Activated CD4-positive, alpha-beta T cell treated with anti-CD3 and anti-CD28 coated beads, Interleukin-2, Interleukin-6, amounts not matched to agents 100 ng/mL and 50 ng/mL, durations not matched to agents 16 hours and 8 hours (primary cell): ENCODE measurements at regions not wholly inside any gene's neighbourhood (a gene's known extent, or its start where the extent isn't known, plus 50 kb on each side); places are given as distances from the start of the nearest gene placed in this dataset.

ENCODE experiments used
- DNase-seq: peaks from one replicate; pipeline ENCODE4 v3.0.0-alpha.2; 2020

- no peak for DNase-seq
These were observed 664.9 kb upstream of the LCORL start for GRCh38 chr4:18686338-18687037.

GRCh38 chr4:18684932-18685331 lies 663.4 kb upstream of the LCORL start:
- DNase-seq, result no peak

- no peak for DNase-seq
These were observed 655.0 kb upstream of the LCORL start for GRCh38 chr4:18676526-18676915.

GRCh38 chr4:18675586-18676525 lies 654.3 kb upstream of the LCORL start:
- DNase-seq, result no peak

GRCh38 chr4:18670034-18670433 lies 648.5 kb upstream of the LCORL start:
- no peak for DNase-seq

- DNase-seq, result no peak
These were observed 647.8 kb upstream of the LCORL start for GRCh38 chr4:18669390-18669789.

- no peak for DNase-seq
These were observed 644.8 kb upstream of the LCORL start for GRCh38 chr4:18666322-18666721.

GRCh38 chr4:18664171-18664570 lies 642.6 kb upstream of the LCORL start:
- no peak for DNase-seq

GRCh38 chr4:18645351-18645750 lies 623.8 kb upstream of the LCORL start:
- no peak for DNase-seq

GRCh38 chr4:18641334-18641733 lies 619.8 kb upstream of the LCORL start:
- no peak for DNase-seq

- DNase-seq, result no peak
These were observed 616.5 kb upstream of the LCORL start for GRCh38 chr4:18638031-18638430.

- no peak for DNase-seq
These were observed 614.5 kb upstream of the LCORL start for GRCh38 chr4:18636001-18636585.

GRCh38 chr4:18635531-18635930 lies 614.0 kb upstream of the LCORL start:
- no peak for DNase-seq

GRCh38 chr4:18631586-18631985 lies 610.0 kb upstream of the LCORL start:
- DNase-seq, result no peak

- no peak for DNase-seq
These were observed 608.9 kb upstream of the LCORL start for GRCh38 chr4:18630218-18631110.

GRCh38 chr4:18627447-18628005 lies 606.0 kb upstream of the LCORL start:
- DNase-seq, result no peak

GRCh38 chr4:18626996-18627395 lies 605.4 kb upstream of the LCORL start:
- no peak for DNase-seq

GRCh38 chr4:18626366-18626765 lies 604.8 kb upstream of the LCORL start:
- DNase-seq, result no peak

- no peak for DNase-seq
These were observed 599.6 kb upstream of the LCORL start for GRCh38 chr4:18621186-18621585.

GRCh38 chr4:18616720-18617119 lies 595.2 kb upstream of the LCORL start:
- DNase-seq, result no peak

GRCh38 chr4:18611026-18611425 lies 589.5 kb upstream of the LCORL start:
- DNase-seq, result no peak

- no peak for DNase-seq
These were observed 587.5 kb upstream of the LCORL start for GRCh38 chr4:18608908-18609533.
